GM18517 (cell line): ENCODE measurements at regions not wholly inside any gene's neighbourhood (a gene's known extent, or its start where the extent isn't known, plus 50 kb on each side); places are given as distances from the start of the nearest gene placed in this dataset.

Experiments used
- ATAC-seq: cut with Tn5 transposase; IDR thresholded peaks from one replicate; pipeline ENCODE4 v1.9.1; 2021; ENCODE audit warnings: mild to moderate bottlenecking, moderate library complexity; ENCODE audit not compliant: unreplicated experiment

- ATAC-seq: no peak
Measured at GRCh38 chr16:7021653-7022275, 310.9 kb upstream of the RBFOX1 start.

GRCh38 chr16:7017006-7017662 lies 315.5 kb upstream of the RBFOX1 start:
- ATAC-seq: no peak

- no peak for ATAC-seq
Measured at GRCh38 chr16:7014756-7015155, 317.9 kb upstream of the RBFOX1 start.

GRCh38 chr16:7013990-7014389 lies 318.7 kb upstream of the RBFOX1 start:
- no peak for ATAC-seq

GRCh38 chr16:7004266-7004665 lies 328.4 kb upstream of the RBFOX1 start:
- no peak for ATAC-seq

GRCh38 chr16:6993544-6993943 lies 339.1 kb upstream of the RBFOX1 start:
- no peak for ATAC-seq

GRCh38 chr16:6988846-6989245 lies 343.8 kb upstream of the RBFOX1 start:
- ATAC-seq: no peak

- no peak for ATAC-seq
Measured at GRCh38 chr16:6977916-6978315, 354.7 kb upstream of the RBFOX1 start.

GRCh38 chr16:6977291-6977690 lies 355.4 kb upstream of the RBFOX1 start:
- no peak for ATAC-seq

GRCh38 chr16:6976716-6977115 lies 355.9 kb upstream of the RBFOX1 start:
- ATAC-seq: no peak

- no peak for ATAC-seq
Measured at GRCh38 chr16:6970171-6970857, 362.3 kb upstream of the RBFOX1 start.

- ATAC-seq: no peak
Measured at GRCh38 chr16:6969594-6969993, 363.1 kb upstream of the RBFOX1 start.

- ATAC-seq: no peak
Measured at GRCh38 chr16:6967796-6968320, 364.8 kb upstream of the RBFOX1 start.

GRCh38 chr16:6966925-6967324 lies 365.7 kb upstream of the RBFOX1 start:
- ATAC-seq: no peak

- ATAC-seq: no peak
Measured at GRCh38 chr16:6964679-6965078, 368.0 kb upstream of the RBFOX1 start.

- no peak for ATAC-seq
Measured at GRCh38 chr16:6961704-6962103, 370.9 kb upstream of the RBFOX1 start.

- ATAC-seq: no peak
Measured at GRCh38 chr16:6958184-6958583, 374.5 kb upstream of the RBFOX1 start.

GRCh38 chr16:6957681-6958080 lies 375.0 kb upstream of the RBFOX1 start:
- no peak for ATAC-seq

- no peak for ATAC-seq
Measured at GRCh38 chr16:6956511-6956910, 376.1 kb upstream of the RBFOX1 start.

- ATAC-seq: no peak
Measured at GRCh38 chr16:6955303-6955702, 377.3 kb upstream of the RBFOX1 start.

- ATAC-seq: no peak
Measured at GRCh38 chr16:6949240-6949639, 383.4 kb upstream of the RBFOX1 start.

GRCh38 chr16:6947291-6947690 lies 385.4 kb upstream of the RBFOX1 start:
- ATAC-seq: no peak
